NCI-H2081 treated with DMSO at 0.1 percent for 48 hours (cell line): ENCODE measurements at regions not wholly inside any gene's neighbourhood (a gene's known extent, or its start where the extent isn't known, plus 50 kb on each side); places are given as distances from the start of the nearest gene placed in this dataset.

Source experiments
- DNase-seq: peaks from one replicate; lab custom pipeline; 2025; lab: John Stamatoyannopoulos, UW

DNA sequence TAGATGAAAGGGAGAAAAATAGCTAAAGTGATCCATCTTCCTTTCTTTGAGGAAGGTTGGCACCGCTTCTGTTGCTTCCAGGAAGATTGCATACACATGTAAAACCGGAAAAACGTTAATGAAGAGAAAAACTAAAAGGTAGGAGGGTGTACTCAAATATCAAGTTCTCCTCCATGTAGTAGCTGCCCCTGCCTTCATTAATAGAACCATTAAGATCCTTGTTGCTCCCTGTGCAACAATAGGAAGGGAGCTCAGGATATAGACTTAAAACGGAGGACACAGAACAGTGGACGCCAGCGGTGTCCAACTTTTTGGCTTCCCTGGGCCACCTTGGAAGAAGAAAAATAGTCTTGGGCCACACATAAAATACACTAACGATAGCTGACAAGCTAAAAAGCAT lies 118.9 kb downstream of the TMEM174 start:
- DNase-seq, result no peak

GRCh38 chr5:73290242-73290641 lies 117.2 kb downstream of the TMEM174 start:
- DNase-seq, result no peak

- peak; percentile 72 for DNase-seq
Observed at GRCh38 chr5:73288803-73289720, 116.1 kb downstream of the TMEM174 start.

DNA sequence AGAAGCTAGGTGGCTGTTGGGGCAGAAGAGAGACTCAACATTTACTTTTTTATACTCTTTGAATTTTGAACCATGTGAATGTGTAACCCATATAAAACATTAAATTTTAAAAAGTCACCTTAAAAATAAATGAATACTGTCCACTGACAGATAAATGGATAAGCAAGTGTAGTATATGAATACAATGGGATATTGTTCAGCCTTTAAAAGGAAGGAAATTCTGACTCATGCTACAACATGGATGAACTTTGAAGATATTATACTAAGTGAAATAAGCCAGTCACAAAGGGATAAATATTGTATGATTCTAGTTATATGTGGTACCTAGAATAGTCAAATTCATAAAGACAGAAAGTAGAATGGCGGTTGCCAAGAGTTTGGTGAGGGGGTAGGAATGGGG lies 113.9 kb downstream of the TMEM174 start:
- no peak for DNase-seq

DNA sequence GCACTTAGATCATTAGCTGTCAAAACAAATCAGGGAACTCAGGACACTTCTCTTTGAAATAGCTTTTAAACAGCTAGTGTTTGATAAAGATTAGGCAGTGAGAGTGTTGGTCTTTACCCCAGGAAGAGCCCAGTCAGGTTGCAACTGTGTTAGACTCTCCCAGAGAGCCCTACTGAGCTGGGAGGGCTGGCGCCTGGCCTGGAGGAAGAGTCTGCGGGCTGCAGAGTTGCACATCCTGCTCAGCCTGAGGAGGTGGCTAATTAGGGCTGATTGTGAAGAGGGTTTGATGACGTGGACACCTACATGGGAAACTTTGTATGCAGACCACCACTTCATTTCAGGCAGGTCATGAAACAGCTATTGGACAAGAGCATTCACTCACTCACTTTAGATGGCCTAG lies 112.0 kb downstream of the TMEM174 start:
- no peak for DNase-seq

- DNase-seq, result no peak
Observed at GRCh38 chr5:73284220-73284795, 111.3 kb downstream of the TMEM174 start.

DNA sequence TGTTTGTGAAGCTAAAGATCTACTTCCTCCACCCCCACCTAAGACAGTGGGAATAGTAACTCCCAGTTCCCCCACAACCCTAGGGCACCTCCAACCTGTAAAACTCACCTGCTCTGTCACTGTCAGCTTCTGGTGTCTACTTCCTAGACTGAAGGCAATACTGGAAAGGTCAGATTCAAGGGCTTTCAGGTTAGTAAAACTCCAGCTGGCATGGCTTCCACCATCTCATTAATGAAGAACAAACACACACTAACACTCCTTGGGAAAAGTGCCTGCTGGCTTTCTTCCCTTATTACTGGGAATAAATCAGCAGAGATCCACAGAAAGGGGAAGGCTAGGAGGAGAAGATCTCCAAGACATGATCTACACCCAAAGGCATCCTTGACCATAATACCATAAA lies 109.9 kb downstream of the TMEM174 start:
- no peak for DNase-seq

DNA sequence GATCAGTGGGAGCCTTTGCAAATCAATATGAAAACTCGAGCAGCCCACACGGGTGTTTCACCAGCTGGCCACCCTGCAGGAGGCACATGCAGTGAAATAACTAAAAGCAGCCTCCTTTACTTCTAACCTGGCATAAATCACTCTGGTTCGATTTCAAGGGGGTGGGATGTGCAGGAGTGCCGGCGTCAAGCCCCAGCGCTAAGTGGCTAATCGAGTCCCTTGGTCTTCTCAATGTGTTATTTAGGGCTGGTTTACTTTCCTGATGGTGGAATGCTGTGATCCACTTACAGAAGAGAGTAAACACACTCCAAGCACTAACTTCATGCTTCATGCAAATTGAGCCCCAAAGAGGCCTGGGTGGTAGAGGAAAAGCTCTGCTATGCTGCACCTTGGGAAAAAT lies 109.4 kb downstream of the TMEM174 start:
- no peak for DNase-seq

DNA sequence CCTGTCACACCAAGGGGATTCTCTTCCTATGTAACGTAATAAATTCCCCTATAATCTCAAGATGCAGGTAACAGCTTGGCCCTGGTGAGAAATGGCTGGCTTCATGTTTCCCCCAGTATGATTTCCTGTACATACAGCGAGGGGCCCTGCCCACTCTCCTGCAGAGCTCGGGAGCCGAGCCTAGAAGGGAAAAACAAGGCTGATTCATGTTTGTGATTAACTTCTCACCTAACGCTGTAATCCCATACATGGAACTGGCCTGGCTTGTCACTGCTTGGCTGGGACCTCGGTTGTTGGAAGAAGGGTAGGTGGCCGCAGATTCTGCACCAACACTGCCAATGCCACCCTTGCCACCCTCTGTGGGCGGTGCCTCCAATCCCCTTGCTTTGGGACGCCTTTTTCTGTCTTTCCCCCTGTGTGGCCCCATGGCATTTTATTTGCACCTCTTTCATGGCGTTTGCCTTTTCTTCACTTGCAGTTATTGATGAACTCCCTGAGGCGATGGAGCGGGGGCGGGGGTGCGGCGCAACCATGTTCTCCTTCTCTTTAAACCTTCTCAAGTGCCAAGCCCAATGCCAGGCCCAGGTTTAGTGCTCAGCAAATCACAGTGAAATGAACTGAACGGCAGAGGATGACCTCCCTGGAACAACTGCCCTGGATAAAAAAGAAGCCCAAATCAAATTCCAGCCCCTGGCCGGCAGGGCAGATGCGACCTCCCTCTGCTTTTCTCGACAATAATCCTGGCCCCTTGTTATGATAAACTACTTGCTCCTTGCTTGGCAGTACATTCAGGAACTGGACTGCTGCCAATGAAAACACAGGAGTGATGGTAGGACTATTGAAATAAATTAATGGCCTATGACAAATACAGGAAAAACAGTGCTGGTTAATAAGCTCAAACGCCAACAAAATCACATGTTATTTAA lies 108.1 kb downstream of the TMEM174 start:
- DNase-seq, result peak; percentile 82

DNA sequence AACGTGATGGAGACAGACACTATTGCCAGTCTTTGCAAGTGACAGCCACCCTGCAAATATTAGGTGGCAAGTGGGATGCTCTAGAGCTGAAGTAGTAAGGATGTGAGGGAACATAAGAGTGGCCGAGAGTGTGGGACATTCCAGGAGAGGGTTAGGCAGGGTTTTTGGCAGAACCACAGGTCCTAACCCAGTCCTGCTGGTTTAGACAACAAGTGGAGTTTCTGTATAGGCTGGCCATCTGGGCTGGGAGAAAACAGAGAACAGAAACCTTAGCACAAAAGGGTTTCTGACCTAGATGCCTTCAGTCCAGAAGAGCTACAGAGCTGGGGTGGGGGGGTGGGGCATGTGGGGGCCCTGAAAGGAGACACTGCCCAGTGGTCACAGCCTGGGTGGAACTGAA lies 107.4 kb downstream of the TMEM174 start:
- DNase-seq, result no peak

DNA sequence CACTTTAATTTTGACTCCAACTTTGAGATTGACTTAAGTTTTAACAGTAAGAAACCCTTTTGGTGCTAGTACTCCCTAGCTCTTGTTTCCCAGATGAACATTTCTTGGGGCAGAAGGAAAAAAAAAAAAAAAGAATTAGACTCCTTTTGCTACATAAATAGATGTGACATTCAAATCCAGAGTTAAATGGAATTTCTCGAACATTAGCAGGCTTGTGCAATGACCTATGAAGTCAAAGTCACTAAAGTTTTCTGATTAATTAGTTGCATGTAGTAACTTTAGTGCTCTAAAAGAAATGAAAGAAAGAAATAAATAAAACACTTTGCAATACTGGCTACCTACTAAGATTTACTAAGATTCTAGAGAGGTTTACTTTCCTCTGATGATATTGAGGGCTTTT lies 106.8 kb downstream of the TMEM174 start:
- no peak for DNase-seq

- no peak for DNase-seq
Observed at GRCh38 chr5:73278693-73279092, 105.7 kb downstream of the TMEM174 start.

DNA sequence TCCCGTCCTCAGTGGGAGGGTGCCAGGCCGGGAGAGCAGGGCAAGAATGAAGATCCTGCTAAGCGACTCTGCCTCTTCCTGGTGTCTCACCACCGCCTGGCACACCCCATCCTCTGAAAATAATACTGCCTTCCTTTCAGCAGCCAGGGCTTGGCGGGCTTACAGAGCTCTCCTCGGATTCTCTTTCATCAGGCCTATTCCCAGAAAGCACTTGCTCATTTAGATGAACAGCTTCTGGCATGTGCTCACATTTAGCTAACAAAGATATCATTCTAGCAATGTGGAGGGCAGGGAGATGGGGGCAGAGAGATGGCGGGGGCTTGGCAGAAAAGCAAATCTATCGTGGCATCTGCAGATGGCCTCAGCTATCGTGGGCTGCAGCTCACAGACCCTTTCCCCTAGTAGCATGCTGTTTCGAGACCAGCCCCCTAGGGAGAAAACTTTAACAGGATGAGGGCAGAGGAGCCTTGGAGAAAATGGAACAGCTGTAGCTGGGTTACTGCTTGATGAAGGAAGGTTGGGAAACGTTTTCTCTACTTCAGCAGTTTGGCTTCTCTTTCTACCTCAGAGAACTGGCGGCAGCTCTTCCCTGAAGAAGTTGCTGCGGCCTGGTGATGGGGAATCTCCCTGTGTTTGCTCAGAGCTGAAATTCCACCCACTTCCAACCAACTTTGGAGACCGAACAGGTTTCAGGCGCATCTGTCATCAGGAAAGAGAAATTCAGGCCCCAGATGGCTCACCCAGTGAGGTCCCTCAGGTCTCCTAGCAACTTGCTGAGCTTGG lies 102.1 kb downstream of the TMEM174 start:
- no peak for DNase-seq

DNA sequence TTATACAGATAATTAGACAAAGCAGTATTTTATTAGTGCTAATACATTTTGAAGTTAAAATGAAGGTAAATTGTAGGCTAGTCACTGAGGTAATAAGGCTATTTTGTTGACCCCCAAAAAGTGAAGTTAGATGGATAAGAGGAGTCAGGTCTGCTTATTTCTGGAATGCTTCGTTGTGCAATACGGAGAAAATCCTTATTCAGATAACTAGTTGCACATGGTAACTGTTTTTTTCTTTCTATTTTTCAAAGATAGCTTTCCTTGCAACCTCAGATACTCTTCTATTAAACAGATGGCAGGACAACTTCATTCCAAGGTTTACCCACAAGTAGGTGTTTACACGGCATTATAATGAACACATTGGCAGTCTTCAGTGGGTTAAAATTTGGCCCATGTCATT lies 101.1 kb downstream of the TMEM174 start:
- no peak for DNase-seq

DNA sequence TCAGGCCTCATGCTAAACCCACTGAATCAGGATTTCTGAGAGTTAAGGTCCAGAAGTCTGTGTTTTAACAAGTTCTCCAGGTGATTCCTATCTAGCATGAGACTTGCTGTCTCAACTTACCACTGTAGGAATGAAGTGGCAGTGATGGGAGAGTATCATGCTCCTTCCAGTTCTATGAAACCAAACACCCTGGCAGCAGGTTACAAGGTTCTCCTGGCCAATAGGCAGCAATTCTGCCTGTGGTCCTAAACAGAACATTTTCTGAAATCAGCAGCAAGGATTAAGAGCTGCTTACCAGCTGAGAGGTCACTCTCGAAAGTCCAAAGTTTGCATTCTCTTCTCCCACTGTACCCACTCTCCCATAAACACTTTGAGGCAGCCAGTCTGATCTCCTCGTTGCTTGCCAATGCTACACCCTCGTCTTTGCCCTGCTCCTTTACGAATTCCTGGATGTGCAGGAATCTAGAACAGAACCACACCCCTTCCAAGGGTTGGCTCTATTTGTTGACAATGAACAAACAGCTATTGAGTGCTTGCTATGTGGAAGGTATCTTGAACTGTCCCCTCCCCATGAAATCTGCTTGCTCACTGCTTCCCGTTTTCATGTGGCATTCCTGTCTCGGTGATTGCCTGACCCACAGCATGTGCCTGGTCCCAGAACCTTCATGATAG lies 100.5 kb downstream of the TMEM174 start:
- no peak for DNase-seq

GRCh38 chr5:73272351-73272750 lies 99.4 kb downstream of the TMEM174 start:
- DNase-seq, result no peak

DNA sequence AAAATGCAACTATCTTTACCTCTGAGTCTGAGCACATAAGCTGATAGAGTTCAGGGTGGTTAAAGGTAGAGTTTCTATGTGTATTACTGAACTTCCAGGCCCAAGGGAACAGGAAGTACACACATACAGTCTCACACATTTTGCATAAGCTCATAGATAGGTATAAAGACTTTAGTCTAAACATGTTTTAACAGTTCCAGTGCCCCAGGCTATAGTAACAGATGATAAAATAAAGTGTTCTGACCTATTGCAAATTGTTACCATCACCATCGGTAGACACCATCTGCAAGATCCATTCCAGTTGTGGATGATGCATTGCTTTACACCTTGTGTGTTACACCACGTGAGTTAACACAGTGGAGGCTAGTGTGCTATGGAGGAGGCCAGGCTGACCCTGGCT lies 95.8 kb downstream of the TMEM174 start:
- no peak for DNase-seq

DNA sequence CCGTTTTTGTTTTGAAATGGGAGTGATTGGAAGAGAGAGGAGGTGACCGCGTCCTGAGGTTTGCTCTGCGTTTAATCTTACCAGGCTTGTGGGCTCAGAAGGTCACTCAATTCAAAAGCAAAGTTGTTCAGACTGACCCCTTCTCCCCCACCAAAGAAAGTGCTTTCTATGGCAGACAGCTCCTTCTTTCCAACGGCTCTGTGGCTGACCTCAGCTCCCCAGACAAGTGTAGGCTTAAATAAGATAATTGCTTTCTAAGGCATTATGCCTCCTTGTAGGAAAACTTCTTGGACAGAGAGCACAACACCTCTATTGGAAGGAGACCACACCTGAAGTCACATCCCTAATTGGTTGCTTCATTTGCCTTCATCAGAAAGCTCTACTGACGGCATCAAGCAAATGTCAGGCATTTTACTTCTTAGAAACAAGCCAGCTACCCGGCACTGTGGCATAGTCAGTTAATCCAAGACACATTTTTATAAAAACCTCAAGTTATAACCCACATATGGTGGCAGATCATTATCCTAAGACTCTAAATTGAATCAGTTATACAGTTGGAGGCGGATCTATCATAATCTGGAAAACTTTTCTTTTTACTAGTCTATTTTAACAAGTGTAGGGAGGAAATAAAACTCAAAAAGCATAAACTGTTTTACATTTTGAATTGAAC lies 94.9 kb downstream of the TMEM174 start:
- DNase-seq, result no peak

DNA sequence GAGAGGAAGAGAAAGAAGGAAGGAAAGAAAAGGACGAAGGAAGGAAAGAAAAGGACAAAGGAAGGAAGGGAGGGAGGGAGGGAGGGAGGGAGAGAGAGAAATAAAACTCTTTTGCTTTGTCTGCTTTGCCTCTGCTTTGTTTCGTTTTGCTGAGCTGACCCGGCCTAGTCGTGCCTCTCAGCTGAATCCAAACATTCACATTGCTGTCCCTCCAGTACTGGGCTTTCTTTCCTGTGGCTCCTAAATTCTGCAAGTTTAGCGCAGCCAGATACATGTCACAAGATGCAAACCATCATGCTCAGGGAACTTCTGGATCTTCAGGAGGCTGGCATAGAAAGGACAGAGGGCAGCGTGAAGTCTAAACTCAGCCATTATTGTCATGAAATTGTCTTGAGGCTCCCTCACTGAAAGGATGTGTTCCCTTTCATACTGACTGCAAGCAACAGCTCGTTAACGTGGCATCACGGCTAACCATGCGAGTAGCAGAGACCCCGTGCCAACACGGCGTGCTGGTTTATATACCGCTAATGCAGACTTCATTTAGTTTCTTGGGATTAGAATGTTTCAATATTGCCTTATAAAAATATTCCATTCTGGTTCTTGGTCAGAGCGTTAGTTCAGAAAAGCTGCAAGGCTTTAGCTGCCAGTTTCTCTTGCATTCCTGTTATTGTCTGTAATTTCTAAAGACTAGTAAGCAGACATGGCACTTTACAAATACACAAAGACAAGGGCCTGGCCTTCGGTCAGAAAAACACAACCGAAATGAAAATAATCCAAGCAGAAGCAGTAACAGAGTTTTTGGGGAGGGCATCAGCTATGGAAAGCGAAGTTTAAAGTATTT lies 94.2 kb downstream of the TMEM174 start:
- no peak for DNase-seq
